HG02884 (cell line): ENCODE measurements at regions not wholly inside any gene's neighbourhood (a gene's known extent, or its start where the extent isn't known, plus 50 kb on each side); places are given as distances from the start of the nearest gene placed in this dataset.

Experiments used
- ATAC-seq: cut with Tn5 transposase; IDR thresholded peaks from one replicate; pipeline ENCODE4 v1.9.1; 2021; ENCODE audit warnings: mild to moderate bottlenecking, moderate library complexity; ENCODE audit not compliant: unreplicated experiment

- no peak for ATAC-seq
Observed at GRCh38 chr11:80586464-80586863, 1145.6 kb upstream of the TENM4 start.

- ATAC-seq = no peak
Observed at GRCh38 chr11:80584661-80585060, 1143.8 kb upstream of the TENM4 start.

GRCh38 chr11:80569832-80570231 lies 1129.0 kb upstream of the TENM4 start:
- no peak for ATAC-seq

GRCh38 chr11:80565231-80565630 lies 1124.4 kb upstream of the TENM4 start:
- no peak for ATAC-seq

- no peak for ATAC-seq
Observed at GRCh38 chr11:80562523-80563125, 1121.8 kb upstream of the TENM4 start.

GRCh38 chr11:80559942-80560341 lies 1119.1 kb upstream of the TENM4 start:
- no peak for ATAC-seq

- ATAC-seq = no peak
Observed at GRCh38 chr11:80553565-80553964, 1112.7 kb upstream of the TENM4 start.

- no peak for ATAC-seq
Observed at GRCh38 chr11:80542704-80543103, 1101.9 kb upstream of the TENM4 start.

GRCh38 chr11:80538040-80538439 lies 1097.2 kb upstream of the TENM4 start:
- ATAC-seq = no peak

- no peak for ATAC-seq
Observed at GRCh38 chr11:80533463-80533862, 1092.6 kb upstream of the TENM4 start.

GRCh38 chr11:80532633-80533232 lies 1091.9 kb upstream of the TENM4 start:
- no peak for ATAC-seq

GRCh38 chr11:80529726-80530125 lies 1088.9 kb upstream of the TENM4 start:
- ATAC-seq = no peak

- ATAC-seq = no peak
Observed at GRCh38 chr11:80525663-80526405, 1085.0 kb upstream of the TENM4 start.

- no peak for ATAC-seq
Observed at GRCh38 chr11:80524349-80524748, 1083.5 kb upstream of the TENM4 start.

GRCh38 chr11:80523057-80523456 lies 1082.2 kb upstream of the TENM4 start:
- ATAC-seq = no peak

- ATAC-seq = no peak
Observed at GRCh38 chr11:80521592-80521991, 1080.8 kb upstream of the TENM4 start.

- ATAC-seq = no peak
Observed at GRCh38 chr11:80520507-80520887, 1079.7 kb upstream of the TENM4 start.

GRCh38 chr11:80519596-80520506 lies 1079.0 kb upstream of the TENM4 start:
- ATAC-seq = no peak

- no peak for ATAC-seq
Observed at GRCh38 chr11:80517701-80518100, 1076.9 kb upstream of the TENM4 start.

- no peak for ATAC-seq
Observed at GRCh38 chr11:80515097-80515496, 1074.3 kb upstream of the TENM4 start.

GRCh38 chr11:80512491-80512890 lies 1071.7 kb upstream of the TENM4 start:
- no peak for ATAC-seq
